C4-2B (cell line): ENCODE measurements at regions not wholly inside any gene's neighbourhood (a gene's known extent, or its start where the extent isn't known, plus 50 kb on each side); places are given as distances from the start of the nearest gene placed in this dataset.

ENCODE experiments used
- ZFX ChIP-seq: fragments of 450-650 bp; IDR thresholded peaks from 2 replicates; pipeline ENCODE4 v1.6.1; 2017
- TF ChIP-seq, protein P1 (sequence below): fragments of 450-650 bp; conservative IDR thresholded peaks from 2 replicates; pipeline ENCODE4 v1.5.1; 2017; ENCODE audit warnings: mild to moderate bottlenecking

DNA sequence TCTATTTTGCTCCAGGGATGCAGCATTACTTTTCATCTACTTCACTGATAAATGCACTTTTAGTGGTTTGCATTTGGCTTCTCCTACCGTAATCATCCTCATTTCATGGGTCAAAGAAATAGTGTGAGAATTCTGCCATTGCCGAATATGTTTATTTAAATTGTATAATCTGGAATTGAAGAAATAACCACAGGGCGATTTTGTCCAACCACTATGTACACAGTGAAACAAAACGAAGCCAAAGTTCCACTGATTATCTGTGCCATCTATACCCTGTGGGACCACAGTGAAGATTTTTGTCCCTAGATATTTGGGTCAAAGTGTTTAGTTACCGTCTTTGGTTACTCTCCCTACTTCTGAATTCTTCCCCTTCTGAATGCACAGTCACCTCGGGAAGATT lies 888.6 kb upstream of the NRXN1 start:
- TF ChIP-seq, protein P1, sequence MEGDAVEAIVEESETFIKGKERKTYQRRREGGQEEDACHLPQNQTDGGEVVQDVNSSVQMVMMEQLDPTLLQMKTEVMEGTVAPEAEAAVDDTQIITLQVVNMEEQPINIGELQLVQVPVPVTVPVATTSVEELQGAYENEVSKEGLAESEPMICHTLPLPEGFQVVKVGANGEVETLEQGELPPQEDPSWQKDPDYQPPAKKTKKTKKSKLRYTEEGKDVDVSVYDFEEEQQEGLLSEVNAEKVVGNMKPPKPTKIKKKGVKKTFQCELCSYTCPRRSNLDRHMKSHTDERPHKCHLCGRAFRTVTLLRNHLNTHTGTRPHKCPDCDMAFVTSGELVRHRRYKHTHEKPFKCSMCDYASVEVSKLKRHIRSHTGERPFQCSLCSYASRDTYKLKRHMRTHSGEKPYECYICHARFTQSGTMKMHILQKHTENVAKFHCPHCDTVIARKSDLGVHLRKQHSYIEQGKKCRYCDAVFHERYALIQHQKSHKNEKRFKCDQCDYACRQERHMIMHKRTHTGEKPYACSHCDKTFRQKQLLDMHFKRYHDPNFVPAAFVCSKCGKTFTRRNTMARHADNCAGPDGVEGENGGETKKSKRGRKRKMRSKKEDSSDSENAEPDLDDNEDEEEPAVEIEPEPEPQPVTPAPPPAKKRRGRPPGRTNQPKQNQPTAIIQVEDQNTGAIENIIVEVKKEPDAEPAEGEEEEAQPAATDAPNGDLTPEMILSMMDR: no peak
- no peak for TF ChIP-seq ZFX
